ENCODE measurements at regions not wholly inside any gene's neighbourhood (a gene's known extent, or its start where the extent isn't known, plus 50 kb on each side); places are given as distances from the start of the nearest gene placed in this dataset.

DNA sequence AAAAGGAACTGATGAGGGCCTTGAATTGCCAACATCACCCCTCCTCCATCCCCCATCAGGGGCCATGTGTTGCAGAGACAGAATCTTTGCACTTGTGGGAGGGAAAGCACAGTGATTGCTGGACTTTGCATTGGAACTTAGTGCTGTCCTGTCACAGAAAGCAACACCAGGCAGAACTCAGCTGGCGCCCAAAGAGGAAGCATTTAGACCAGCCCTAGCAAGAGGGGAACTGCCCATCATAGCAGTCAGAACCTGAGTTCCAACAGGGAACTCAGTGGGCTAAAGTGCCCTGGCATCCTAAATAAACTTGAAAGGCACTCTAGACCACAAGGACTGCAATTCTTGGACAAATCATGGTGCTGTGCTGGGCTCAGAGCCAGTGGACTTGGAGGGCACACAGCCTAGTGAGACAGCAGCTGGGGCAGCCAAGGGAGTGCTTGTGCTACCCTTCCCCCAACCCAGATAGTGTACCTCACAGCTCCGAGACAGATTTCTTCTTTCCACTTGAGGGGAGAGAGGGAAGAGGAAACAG is 128.1 kb downstream of the ACTL7B start:
- peak; percentile 30 for DNase-seq (ENCODE audit: low read depth)
- TF ChIP-seq MYC (IDR thresholded peaks at IDR 0.05; ENCODE audit: low read depth, low read length) (no peak), CTCF (IDR thresholded peaks at IDR 0.05; ENCODE audit: low read depth, low read length) (no peak), POLR2A (IDR thresholded peaks at IDR 0.05; ENCODE audit: extremely low read depth, insufficient read length) (no peak)
- TF ChIP-seq, protein P1, sequence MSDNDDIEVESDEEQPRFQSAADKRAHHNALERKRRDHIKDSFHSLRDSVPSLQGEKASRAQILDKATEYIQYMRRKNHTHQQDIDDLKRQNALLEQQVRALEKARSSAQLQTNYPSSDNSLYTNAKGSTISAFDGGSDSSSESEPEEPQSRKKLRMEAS (IDR thresholded peaks at IDR 0.05; ENCODE audit: low read depth, low read length): no peak

DNA sequence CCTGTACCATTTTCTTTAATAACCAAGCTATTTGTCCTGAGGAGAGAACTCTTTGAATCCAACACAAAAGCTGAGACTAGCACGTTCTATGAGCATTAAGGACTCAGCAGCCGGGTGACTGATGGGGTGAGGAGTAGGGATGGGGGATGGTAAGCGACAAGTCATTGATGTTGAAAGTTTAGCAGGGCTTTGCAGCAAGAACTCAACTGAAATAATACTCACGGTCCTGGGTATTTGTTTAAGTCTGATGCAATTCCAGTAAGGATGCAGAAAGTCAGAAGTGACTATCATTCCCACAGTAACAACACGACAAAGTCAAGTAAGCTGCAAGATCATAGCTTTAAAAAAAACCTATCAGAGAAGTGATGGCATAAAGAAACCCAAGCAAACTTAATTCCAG is 131.1 kb downstream of the ACTL7B start:
- TF ChIP-seq CTCF (IDR thresholded peaks at IDR 0.05; ENCODE audit: low read depth, low read length): no peak
- TF ChIP-seq MYC (IDR thresholded peaks at IDR 0.05; ENCODE audit: low read depth, low read length): no peak
- no peak for TF ChIP-seq POLR2A (IDR thresholded peaks at IDR 0.05; ENCODE audit: extremely low read depth, insufficient read length)
- TF ChIP-seq, protein P1 (IDR thresholded peaks at IDR 0.05; ENCODE audit: low read depth, low read length): no peak
- DNase-seq (ENCODE audit: low read depth): peak; percentile 10
- H3K4me3 ChIP-seq (ENCODE audit: low read depth, low read length): no peak overlapping the region

More for the DNA sequence above, 128.1 kb downstream of the ACTL7B start:
- no peak overlapping the region for H3K4me3 ChIP-seq (ENCODE audit: low read depth, low read length)

DNA sequence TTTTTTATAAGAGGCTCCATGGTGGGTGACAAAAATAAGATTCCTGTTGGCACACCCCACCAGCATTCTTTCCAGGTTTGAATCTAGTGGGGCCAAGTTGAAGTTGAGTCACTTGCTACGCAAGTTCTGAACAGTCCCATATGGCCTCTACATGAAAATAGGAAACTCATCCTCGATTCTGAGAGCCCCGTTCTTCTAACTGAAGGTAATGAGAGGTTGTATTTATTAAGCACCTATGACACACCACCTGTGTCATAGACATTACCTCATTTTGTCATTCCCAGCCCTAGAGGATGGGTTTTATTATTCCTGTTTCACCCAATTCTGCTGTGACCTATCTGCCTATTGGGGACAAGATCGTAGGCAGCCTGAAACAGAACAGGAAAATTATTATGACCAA is 131.7 kb downstream of the ACTL7B start:
- TF ChIP-seq CTCF (IDR thresholded peaks at IDR 0.05; ENCODE audit: low read depth, low read length) (no peak), POLR2A (IDR thresholded peaks at IDR 0.05; ENCODE audit: extremely low read depth, insufficient read length) (no peak), MYC (IDR thresholded peaks at IDR 0.05; ENCODE audit: low read depth, low read length) (no peak)
- H3K4me3 ChIP-seq (ENCODE audit: low read depth, low read length): no peak overlapping the region
- no peak for DNase-seq (ENCODE audit: low read depth)

- DNase-seq (ENCODE audit: low read depth): no peak
- no peak for TF ChIP-seq POLR2A (IDR thresholded peaks at IDR 0.05; ENCODE audit: extremely low read depth, insufficient read length)
- TF ChIP-seq MYC (IDR thresholded peaks at IDR 0.05; ENCODE audit: low read depth, low read length): no peak
- TF ChIP-seq, protein P1 (IDR thresholded peaks at IDR 0.05; ENCODE audit: low read depth, low read length): no peak
- no peak for TF ChIP-seq CTCF (IDR thresholded peaks at IDR 0.05; ENCODE audit: low read depth, low read length)
- no peak overlapping the region for H3K4me3 ChIP-seq (ENCODE audit: low read depth, low read length)
Observed at GRCh38 chr9:108722396-108722795, 133.4 kb downstream of the ACTL7B start.

DNA sequence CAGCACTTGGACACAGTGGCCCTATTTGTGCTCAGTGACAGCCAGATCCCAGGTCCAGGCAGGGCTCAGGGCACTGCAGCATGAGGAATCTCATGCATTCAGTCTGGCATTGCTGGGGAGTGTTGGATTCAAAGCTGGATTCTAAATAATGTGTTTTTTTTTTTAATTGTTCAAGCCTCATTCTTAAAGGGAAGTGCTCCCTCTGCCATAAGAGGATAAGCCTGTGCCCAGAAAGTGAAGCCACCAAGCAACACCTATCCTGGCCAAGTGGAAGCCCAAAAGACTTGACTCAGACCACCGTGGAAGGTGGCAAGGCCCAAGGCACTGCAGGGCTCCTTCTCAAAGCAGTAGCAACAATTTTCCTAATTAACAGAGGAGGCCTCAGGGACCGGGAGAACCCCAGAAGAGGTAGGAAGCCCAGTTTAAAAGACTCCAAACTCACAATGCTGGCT is 135.6 kb downstream of the ACTL7B start:
- no peak for DNase-seq (ENCODE audit: low read depth)
- H3K4me3 ChIP-seq (ENCODE audit: low read depth, low read length): no peak overlapping the region
- no peak for TF ChIP-seq POLR2A (IDR thresholded peaks at IDR 0.05; ENCODE audit: extremely low read depth, insufficient read length)
- no peak for TF ChIP-seq MYC (IDR thresholded peaks at IDR 0.05; ENCODE audit: low read depth, low read length)
- TF ChIP-seq, protein P1 (IDR thresholded peaks at IDR 0.05; ENCODE audit: low read depth, low read length): no peak
- TF ChIP-seq CTCF (IDR thresholded peaks at IDR 0.05; ENCODE audit: low read depth, low read length): no peak

- no peak overlapping the region for H3K4me3 ChIP-seq (ENCODE audit: low read depth, low read length)
- TF ChIP-seq, protein P1 (IDR thresholded peaks at IDR 0.05; ENCODE audit: low read depth, low read length): no peak
- TF ChIP-seq MYC (IDR thresholded peaks at IDR 0.05; ENCODE audit: low read depth, low read length) (no peak), CTCF (IDR thresholded peaks at IDR 0.05; ENCODE audit: low read depth, low read length) (no peak), POLR2A (IDR thresholded peaks at IDR 0.05; ENCODE audit: extremely low read depth, insufficient read length) (no peak)
- no peak for DNase-seq (ENCODE audit: low read depth)
Observed at GRCh38 chr9:108710424-108710823, 145.4 kb downstream of the ACTL7B start.
